Smooth muscle cell (in vitro differentiated cells): ENCODE measurements at regions not wholly inside any gene's neighbourhood (a gene's known extent, or its start where the extent isn't known, plus 50 kb on each side); places are given as distances from the start of the nearest gene placed in this dataset.
"Not testable (repeated sequence)": the region's sequence is repeated elsewhere in the genome, so short reads cannot be mapped to it uniquely, and the experiment has no call there.

Experiments
- DNase-seq: peaks from one replicate; lab custom pipeline; 2025; ENCODE audit not compliant: unreplicated experiment; lab: John Stamatoyannopoulos, UW
- H2AFZ ChIP-seq: fragments of 200-600 bp; sonication (generic); 2 replicates; pipeline ENCODE4 v1.6.0; 2016; ENCODE audit warnings: antibody characterized with exemption, low read depth, mild to moderate bottlenecking
- H3F3A ChIP-seq: fragments of 200-600 bp; sonication (generic); 2 replicates; pipeline ENCODE4 v1.6.0; 2017; ENCODE audit warnings: antibody characterized with exemption, low read depth
- H3K27ac ChIP-seq: fragments of 200-600 bp; sonication (generic); 2 replicates; pipeline ENCODE4 v1.5.1; 2016; ENCODE audit warnings: low read depth, mild to moderate bottlenecking
- H3K27me3 ChIP-seq: fragments of 200-600 bp; sonication (generic); 2 replicates; pipeline ENCODE4 v1.6.1; 2016; ENCODE audit warnings: low read depth, mild to moderate bottlenecking
- H3K36me3 ChIP-seq: fragments of 200-600 bp; sonication (generic); 2 replicates; pipeline ENCODE4 v1.5.1; 2016; ENCODE audit warnings: low read depth
- H3K4me1 ChIP-seq: fragments of 200-600 bp; sonication (generic); 2 replicates; pipeline ENCODE4 v1.5.1; 2016; ENCODE audit warnings: low read depth
- H3K4me2 ChIP-seq: fragments of 200-600 bp; sonication (generic); 2 replicates; pipeline ENCODE4 v1.6.0; 2016; ENCODE audit warnings: mild to moderate bottlenecking
- H3K4me3 ChIP-seq: fragments of 200-600 bp; sonication (generic); 2 replicates; pipeline ENCODE4 v1.5.1; 2016; ENCODE audit warnings: mild to moderate bottlenecking
- H3K79me2 ChIP-seq: fragments of 200-600 bp; sonication (generic); 2 replicates; pipeline ENCODE4 v1.6.0; 2016; ENCODE audit warnings: low read depth, mild to moderate bottlenecking
- H3K9ac ChIP-seq: fragments of 200-600 bp; sonication (generic); 2 replicates; pipeline ENCODE4 v1.6.0; 2016; ENCODE audit warnings: low read depth
- H3K9me3 ChIP-seq: fragments of 200-600 bp; sonication (generic); replicated peaks from 2 replicates; pipeline ENCODE4 v1.5.1; 2016; ENCODE audit warnings: low read depth
- H4K20me1 ChIP-seq: fragments of 200-600 bp; sonication (generic); 2 replicates; pipeline ENCODE4 v1.6.0; 2016; ENCODE audit warnings: low read depth
- WGBS: methylation state at CpG from one replicate; pipeline ENCODE4 v1.1.7; 2016; ENCODE audit warnings: low lambda C conversion rate; 5-methylcytosine and 5-hydroxymethylcytosine counted together
- TF ChIP-seq, protein P1 (sequence below): fragments of 200-600 bp; sonication (generic); IDR thresholded peaks from 2 replicates; pipeline ENCODE4 v1.5.1; 2017; ENCODE audit warnings: borderline replicate concordance, mild to moderate bottlenecking, antibody characterized with exemption; ENCODE audit not compliant: insufficient read depth, poor library complexity, severe bottlenecking

DNA sequence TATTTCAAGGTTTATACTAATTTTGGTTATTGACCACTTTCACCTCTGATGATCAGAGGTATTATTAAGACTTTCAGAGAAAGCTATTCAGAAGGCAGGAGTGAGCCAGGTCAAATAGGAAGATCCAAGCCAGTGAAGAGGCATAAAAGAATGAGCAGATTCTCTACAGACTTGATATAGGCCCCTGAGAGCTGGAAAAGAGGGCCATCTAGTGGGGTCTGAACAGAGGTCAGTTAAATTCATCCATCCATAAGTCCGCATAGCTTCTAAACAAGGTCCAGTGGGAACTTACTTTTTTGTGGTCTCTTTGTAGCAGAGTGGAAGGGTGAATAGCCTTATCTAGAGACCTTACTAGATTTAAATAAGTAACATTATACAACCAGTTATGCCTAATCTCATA, 126.6 kb upstream of the UFM1 start:
- no peak overlapping the region for H3K9ac ChIP-seq
- H3F3A ChIP-seq, result no peaks in the 10 kb centered on the region

GRCh38 chr13:38221120-38221519, 128.5 kb upstream of the UFM1 start:
- not testable (repeated sequence) for H3K79me2 ChIP-seq, H4K20me1 ChIP-seq, H3F3A ChIP-seq, H3K4me2 ChIP-seq, H3K27me3 ChIP-seq, H2AFZ ChIP-seq, H3K9me3 ChIP-seq, H3K36me3 ChIP-seq, H3K9ac ChIP-seq, DNase-seq, H3K4me1 ChIP-seq, H3K4me3 ChIP-seq, H3K27ac ChIP-seq
- WGBS, result 95% methylated on average over 1 of the region's 1 CpG

More for the DNA sequence above, 126.6 kb upstream of the UFM1 start:
- H4K20me1 ChIP-seq, result no peaks in the 10 kb centered on the region
- no peak overlapping the region for H3K4me3 ChIP-seq
- no peaks in the 10 kb centered on the region for H3K36me3 ChIP-seq
- no peaks in the 10 kb centered on the region for H3K4me1 ChIP-seq
- H3K79me2 ChIP-seq, result no peaks in the 10 kb centered on the region
- no peak overlapping the region for H2AFZ ChIP-seq
- no peak for DNase-seq
- TF ChIP-seq, protein P1, sequence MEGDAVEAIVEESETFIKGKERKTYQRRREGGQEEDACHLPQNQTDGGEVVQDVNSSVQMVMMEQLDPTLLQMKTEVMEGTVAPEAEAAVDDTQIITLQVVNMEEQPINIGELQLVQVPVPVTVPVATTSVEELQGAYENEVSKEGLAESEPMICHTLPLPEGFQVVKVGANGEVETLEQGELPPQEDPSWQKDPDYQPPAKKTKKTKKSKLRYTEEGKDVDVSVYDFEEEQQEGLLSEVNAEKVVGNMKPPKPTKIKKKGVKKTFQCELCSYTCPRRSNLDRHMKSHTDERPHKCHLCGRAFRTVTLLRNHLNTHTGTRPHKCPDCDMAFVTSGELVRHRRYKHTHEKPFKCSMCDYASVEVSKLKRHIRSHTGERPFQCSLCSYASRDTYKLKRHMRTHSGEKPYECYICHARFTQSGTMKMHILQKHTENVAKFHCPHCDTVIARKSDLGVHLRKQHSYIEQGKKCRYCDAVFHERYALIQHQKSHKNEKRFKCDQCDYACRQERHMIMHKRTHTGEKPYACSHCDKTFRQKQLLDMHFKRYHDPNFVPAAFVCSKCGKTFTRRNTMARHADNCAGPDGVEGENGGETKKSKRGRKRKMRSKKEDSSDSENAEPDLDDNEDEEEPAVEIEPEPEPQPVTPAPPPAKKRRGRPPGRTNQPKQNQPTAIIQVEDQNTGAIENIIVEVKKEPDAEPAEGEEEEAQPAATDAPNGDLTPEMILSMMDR, result peak; percentile 17
- no peaks in the 10 kb centered on the region for H3K27me3 ChIP-seq
- no peak overlapping the region for H3K4me2 ChIP-seq
- H3K27ac ChIP-seq, result no peak overlapping the region
- no peaks in the 10 kb centered on the region for H3K9me3 ChIP-seq
- 33% methylated on average over 1 of the region's 1 CpG for whole genome bisulfite sequencing

- 88% methylated on average over 2 of the region's 2 CpGs for WGBS
- H3K9ac ChIP-seq, result no peak overlapping the region
Observed at GRCh38 chr13:38216181-38216580, 133.5 kb upstream of the UFM1 start.

DNA sequence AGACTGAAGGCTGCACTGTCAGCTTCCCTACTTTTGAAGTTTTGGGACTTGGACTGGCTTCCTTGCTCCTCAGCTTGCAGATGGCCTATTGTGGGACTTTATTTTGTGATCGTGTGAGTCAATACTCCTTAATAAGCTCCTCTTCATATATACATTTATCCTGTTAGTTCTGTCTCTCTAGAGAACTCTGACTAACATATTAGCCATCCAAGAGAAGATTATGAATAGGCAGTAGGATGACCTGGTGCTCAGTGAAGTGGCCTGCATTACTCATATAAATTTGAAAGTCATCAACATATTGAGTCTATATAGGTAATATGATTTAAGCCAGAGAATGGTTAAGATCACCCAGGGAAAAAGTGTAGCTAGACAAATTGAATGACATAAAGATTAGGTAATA, 136.3 kb upstream of the UFM1 start:
- Histone ChIP-seq H3K79me2 (no peaks in the 10 kb centered on the region), H3K36me3 (no peaks in the 10 kb centered on the region), H3K27me3 (no peaks in the 10 kb centered on the region), H4K20me1 (no peaks in the 10 kb centered on the region), H3K9me3 (no peaks in the 10 kb centered on the region), H2AFZ (no peak overlapping the region), H3K4me2 (no peak overlapping the region), H3K9ac (no peak overlapping the region), H3K4me1 (no peaks in the 10 kb centered on the region), H3F3A (no peaks in the 10 kb centered on the region), H3K4me3 (no peak overlapping the region), H3K27ac (no peak overlapping the region)
- no peak for DNase-seq
- WGBS, result 82% methylated on average over 1 of the region's 1 CpG
- TF ChIP-seq, protein P1, result no peak

More at GRCh38 chr13:38216181-38216580, 133.5 kb upstream of the UFM1 start:
- Histone ChIP-seq H3K4me3 (no peak overlapping the region), H3K4me1 (no peaks in the 10 kb centered on the region), H3K36me3 (no peaks in the 10 kb centered on the region), H3K79me2 (no peaks in the 10 kb centered on the region), H4K20me1 (no peaks in the 10 kb centered on the region), H3K27me3 (no peaks in the 10 kb centered on the region), H3K4me2 (no peak overlapping the region), H3K27ac (no peak overlapping the region), H3K9me3 (no peaks in the 10 kb centered on the region), H3F3A (no peaks in the 10 kb centered on the region), H2AFZ (no peak overlapping the region)
- TF ChIP-seq, protein P1, result no peak
- no peak for DNase-seq
